GM23248 (cell line): ENCODE measurements at regions not wholly inside any gene's neighbourhood (a gene's known extent, or its start where the extent isn't known, plus 50 kb on each side); places are given as distances from the start of the nearest gene placed in this dataset.

Source experiments
- DNase-seq: peaks from one replicate; pipeline ENCODE4 v3.0.0-alpha.2; 2015
- H2AFZ ChIP-seq: fragments of 200-600 bp; sonication (generic); 2 replicates; pipeline ENCODE4 v1.6.1; 2016; ENCODE audit warnings: antibody characterized with exemption
- H3F3A ChIP-seq: fragments of 200-600 bp; sonication (generic); 2 replicates; pipeline ENCODE4 v1.6.1; 2016; ENCODE audit warnings: mild to moderate bottlenecking, antibody characterized with exemption, mixed run types; ENCODE audit not compliant: insufficient read depth
- H3K27ac ChIP-seq: fragments of 200-600 bp; sonication (generic); 2 replicates; pipeline ENCODE4 v1.5.1; 2016; ENCODE audit warnings: mild to moderate bottlenecking
- H3K27me3 ChIP-seq: fragments of 200-600 bp; sonication (generic); replicated peaks from 2 replicates; pipeline ENCODE4 v1.6.1; 2016; ENCODE audit warnings: mild to moderate bottlenecking; ENCODE audit not compliant: insufficient read depth
- H3K36me3 ChIP-seq: fragments of 200-600 bp; sonication (generic); 2 replicates; pipeline ENCODE4 v1.6.1; 2016; ENCODE audit warnings: low read depth, mild to moderate bottlenecking
- H3K4me1 ChIP-seq: fragments of 200-600 bp; sonication (generic); 2 replicates; pipeline ENCODE4 v1.6.1; 2016; ENCODE audit warnings: mild to moderate bottlenecking; ENCODE audit not compliant: insufficient read depth
- H3K4me2 ChIP-seq: fragments of 200-600 bp; sonication (generic); one replicate; pipeline ENCODE4 v1.6.1; 2016; ENCODE audit warnings: mild to moderate bottlenecking; ENCODE audit not compliant: unreplicated experiment
- H3K4me3 ChIP-seq: fragments of 200-600 bp; sonication (generic); 2 replicates; pipeline ENCODE4 v1.5.1; 2016; ENCODE audit warnings: mild to moderate bottlenecking
- H3K79me2 ChIP-seq: fragments of 200-600 bp; sonication (generic); 2 replicates; pipeline ENCODE4 v1.6.1; 2016; ENCODE audit warnings: mild to moderate bottlenecking; ENCODE audit not compliant: insufficient read depth
- H3K9ac ChIP-seq: fragments of 200-600 bp; sonication (generic); 2 replicates; pipeline ENCODE4 v1.6.1; 2016; ENCODE audit warnings: mild to moderate bottlenecking
- H3K9me2 ChIP-seq: fragments of 200-600 bp; sonication (generic); 2 replicates; pipeline ENCODE4 v1.6.1; 2016; ENCODE audit warnings: mixed run types, mild to moderate bottlenecking, moderate library complexity; ENCODE audit not compliant: insufficient read depth
- H3K9me3 ChIP-seq: fragments of 200-600 bp; sonication (generic); one replicate; pipeline ENCODE4 v1.6.1; 2017; ENCODE audit warnings: low read depth
- H4K20me1 ChIP-seq: fragments of 200-600 bp; sonication (generic); 2 replicates; pipeline ENCODE4 v1.6.0; 2016; ENCODE audit not compliant: insufficient read depth
- EZH2 ChIP-seq: fragments of 200-600 bp; sonication (generic); IDR thresholded peaks from 2 replicates; pipeline ENCODE4 v1.6.1; 2018; ENCODE audit warnings: antibody characterized with exemption, mild to moderate bottlenecking; ENCODE audit not compliant: insufficient read depth, poor library complexity, severe bottlenecking
- EZH2phosphoT487 ChIP-seq: fragments of 200-600 bp; sonication (generic); IDR thresholded peaks from 2 replicates; pipeline ENCODE4 v1.6.1; 2018; ENCODE audit warnings: antibody characterized with exemption, moderate library complexity, mild to moderate bottlenecking, low read depth; ENCODE audit not compliant: insufficient read depth
- WGBS, 2 experiments: methylation state at CpG; one replicate each; pipeline ENCODE4 v1.1.6; 2015 to 2017; ENCODE audit warnings: low lambda C conversion rate in 2 of 2, low coverage in 1 of 2; ENCODE audit errors: missing lambda C conversion rate in 2 of 2; 5-methylcytosine and 5-hydroxymethylcytosine counted together
- in situ Hi-C: fragments of 300-500 bp; cut with MboI; formaldehyde crosslinking; loops from 2 replicates; pipeline ENCODE4 v1.15.0; 2020

DNA sequence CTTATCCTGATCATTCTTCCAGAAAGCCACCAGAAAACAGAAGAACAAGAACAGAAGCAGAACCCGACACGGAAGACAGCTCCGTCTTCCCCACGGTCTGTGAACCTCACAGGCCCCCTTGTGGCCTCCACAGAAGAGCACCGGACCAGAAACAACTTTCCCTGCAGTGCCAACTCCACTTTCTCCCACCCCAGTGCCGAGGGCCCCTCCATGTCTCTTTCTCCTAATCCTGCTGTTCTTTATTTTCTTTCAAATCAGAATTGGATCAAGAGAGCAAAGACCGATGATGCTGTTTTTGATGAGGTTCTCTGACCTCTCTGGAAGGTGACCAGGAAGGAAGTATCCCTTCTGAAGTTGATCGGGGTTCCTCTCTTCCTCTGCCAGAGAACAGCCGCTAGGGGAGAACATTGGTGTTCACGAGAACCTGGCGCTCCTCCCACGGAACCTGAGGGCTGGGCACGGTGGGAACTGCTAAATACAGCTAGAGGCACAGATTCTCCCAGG is 58.9 kb upstream of the CTTNBP2NL start:
- WGBS, 2 experiments: 17 to 21% methylated on average over 13 of the region's 13 CpGs
- no peak overlapping the region for H3K27ac ChIP-seq
- peak overlapping the region; percentile 81 for H3K4me2 ChIP-seq
- H3K9ac ChIP-seq: no peak overlapping the region
- 0 out of 2 replicates have a peak, but pooled peaks cover 9% of the 10 kb centered on the region for H3K4me1 ChIP-seq
- H3K4me3 ChIP-seq: peak overlapping the region; percentile 56; the same call in 1 of the 2 replicates
- H2AFZ ChIP-seq: peak overlapping the region; percentile 73
- H3K27me3 ChIP-seq: no peaks in the 10 kb centered on the region; the same call in 1 of the 2 replicates
- H3K9me2 ChIP-seq: no peaks in the 10 kb centered on the region
- H3K9me3 ChIP-seq: no peaks in the 10 kb centered on the region
- DNase-seq: peak; percentile 79
- 0 out of 2 replicates have a peak, but pooled peaks cover 3% of the 10 kb centered on the region for H3F3A ChIP-seq
- no peaks in the 10 kb centered on the region for H4K20me1 ChIP-seq
- in situ Hi-C loops: no loop called here
- H3K36me3 ChIP-seq: no peaks in the 10 kb centered on the region
- H3K79me2 ChIP-seq: no peaks in the 10 kb centered on the region
- TF ChIP-seq EZH2 (no peak), EZH2phosphoT487 (no peak)

- 60 to 66% methylated on average over 4 of the region's 4 CpGs for WGBS, 2 experiments
- Histone ChIP-seq H3K27ac (no peak overlapping the region), H3K4me1 (no peaks in the 10 kb centered on the region), H3K4me2 (no peak overlapping the region), H4K20me1 (no peaks in the 10 kb centered on the region), H3K4me3 (no peak overlapping the region), H3K79me2 (no peaks in the 10 kb centered on the region), H3K9me2 (no peaks in the 10 kb centered on the region), H3K9ac (no peak overlapping the region), H2AFZ (no peak overlapping the region), H3K36me3 (no peaks in the 10 kb centered on the region), H3K27me3 (peaks cover 12% of the 10 kb centered on the region), H3F3A (no peaks in the 10 kb centered on the region), H3K9me3 (no peaks in the 10 kb centered on the region)
- in situ Hi-C loops: no loop called here
- TF ChIP-seq EZH2phosphoT487: no peak
- no peak for TF ChIP-seq EZH2
- DNase-seq: no peak
Observed at GRCh38 chr1:112341986-112342385, 54.0 kb upstream of the CTTNBP2NL start.

DNA sequence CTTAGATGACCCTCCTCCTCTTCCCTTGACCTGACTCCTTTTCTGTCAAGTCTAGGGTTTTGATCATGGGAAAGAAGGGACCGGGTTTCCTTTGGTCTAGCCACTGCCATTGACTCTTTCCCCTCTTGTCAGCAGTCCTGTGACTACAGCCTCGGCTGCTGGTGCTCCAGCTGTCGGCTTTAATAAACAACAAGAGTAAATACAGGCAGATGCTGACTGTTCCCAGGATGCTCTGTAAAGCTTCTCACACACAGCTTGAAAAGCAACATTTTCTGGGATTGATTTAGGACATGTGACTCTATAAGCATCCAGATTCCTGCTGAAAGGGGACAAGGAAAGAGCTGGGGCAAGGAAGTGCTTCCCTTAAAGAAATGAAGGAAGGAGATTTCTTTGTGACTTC is 53.5 kb upstream of the CTTNBP2NL start:
- Histone ChIP-seq H3F3A (no peaks in the 10 kb centered on the region), H3K79me2 (no peaks in the 10 kb centered on the region), H3K9ac (no peak overlapping the region), H2AFZ (no peak overlapping the region), H3K4me3 (no peak overlapping the region), H4K20me1 (no peaks in the 10 kb centered on the region), H3K36me3 (no peaks in the 10 kb centered on the region), H3K4me1 (no peaks in the 10 kb centered on the region), H3K9me3 (no peaks in the 10 kb centered on the region), H3K9me2 (no peaks in the 10 kb centered on the region), H3K27ac (no peak overlapping the region), H3K4me2 (no peak overlapping the region), H3K27me3 (peaks cover 12% of the 10 kb centered on the region)
- 4 to 7% methylated on average over 3 of the region's 3 CpGs for WGBS, 2 experiments
- in situ Hi-C loops: no loop called here
- TF ChIP-seq EZH2 (no peak), EZH2phosphoT487 (no peak)
- DNase-seq: no peak

GRCh38 chr1:112344754-112345423 is 51.1 kb upstream of the CTTNBP2NL start:
- no peaks in the 10 kb centered on the region for H3K4me1 ChIP-seq
- in situ Hi-C loops: no loop called here
- H3K4me2 ChIP-seq: no peak overlapping the region
- H3K9me3 ChIP-seq: no peaks in the 10 kb centered on the region
- no peaks in the 10 kb centered on the region for H3K9me2 ChIP-seq
- no peak for TF ChIP-seq EZH2phosphoT487
- no peak for TF ChIP-seq EZH2
- peaks cover 12% of the 10 kb centered on the region for H3K27me3 ChIP-seq
- no peak overlapping the region for H2AFZ ChIP-seq
- H3K27ac ChIP-seq: no peak overlapping the region
- H3K9ac ChIP-seq: no peak overlapping the region
- no peaks in the 10 kb centered on the region for H3F3A ChIP-seq
- H4K20me1 ChIP-seq: no peaks in the 10 kb centered on the region
- H3K79me2 ChIP-seq: no peaks in the 10 kb centered on the region
- no peak overlapping the region for H3K4me3 ChIP-seq
- DNase-seq: no peak
- no peaks in the 10 kb centered on the region for H3K36me3 ChIP-seq
- WGBS, 2 experiments: 46 to 52% methylated on average over 7 of the region's 7 CpGs
